Activated naive CD8-positive, alpha-beta T cell treated with anti-CD3 and anti-CD28 coated beads, Interleukin-2, amount 10 ng/mL, durations not matched to agents 7 days and 5 days (primary cell): ENCODE measurements at regions not wholly inside any gene's neighbourhood (a gene's known extent, or its start where the extent isn't known, plus 50 kb on each side); places are given as distances from the start of the nearest gene placed in this dataset.

Source experiments
- ATAC-seq: fragments of 150-1000 bp; cut with Tn5 transposase; one replicate; pipeline ENCODE4 v1.10.0; 2021; ENCODE audit warnings: low read depth, moderate library complexity
- POLR2A ChIA-PET: fragments of 350-600 bp; sonication (Branson Sonifier 250); formaldehyde crosslinking; loops from one replicate; lab custom pipeline; 2021; ENCODE audit warnings: antibody characterized with exemption; lab: Charles Lee
- DNase-seq: peaks from one replicate; pipeline ENCODE4 v3.0.0; 2021
- H3K27ac Mint-ChIP-seq: one replicate; pipeline ENCODE4 v1.8.0; 2022; ENCODE audit warnings: mild to moderate bottlenecking, mixed read lengths
- H3K27me3 Mint-ChIP-seq: one replicate; pipeline ENCODE4 v1.8.0; 2022; ENCODE audit warnings: mild to moderate bottlenecking, moderate library complexity, mixed read lengths
- H3K36me3 Mint-ChIP-seq: one replicate; pipeline ENCODE4 v1.8.0; 2021; ENCODE audit warnings: mild to moderate bottlenecking, mixed read lengths
- H3K4me1 Mint-ChIP-seq: one replicate; pipeline ENCODE4 v1.8.0; 2021; ENCODE audit warnings: mixed read lengths
- H3K4me3 Mint-ChIP-seq: one replicate; pipeline ENCODE4 v1.8.0; 2022; ENCODE audit warnings: mild to moderate bottlenecking, moderate library complexity, mixed read lengths
- H3K9me3 Mint-ChIP-seq: one replicate; pipeline ENCODE4 v1.8.0; 2021; ENCODE audit warnings: mixed read lengths

- DNase-seq (no peak), ATAC-seq (no peak)
- H3K36me3 Mint-ChIP-seq: no peaks in the 10 kb centered on the region
- H3K27me3 Mint-ChIP-seq: peaks cover 3% of the 10 kb centered on the region
- H3K27ac Mint-ChIP-seq: no peak overlapping the region
- H3K9me3 Mint-ChIP-seq: no peaks in the 10 kb centered on the region
- no peak overlapping the region for H3K4me3 Mint-ChIP-seq
- no peaks in the 10 kb centered on the region for H3K4me1 Mint-ChIP-seq
- POLR2A ChIA-PET: no interaction called here
Measured at GRCh38 chr10:44056967-44057805, 327.7 kb downstream of the CXCL12 start.

- peaks cover 3% of the 10 kb centered on the region for H3K27me3 Mint-ChIP-seq
- ATAC-seq (no peak), DNase-seq (no peak)
- H3K4me3 Mint-ChIP-seq: no peak overlapping the region
- H3K9me3 Mint-ChIP-seq: no peaks in the 10 kb centered on the region
- H3K27ac Mint-ChIP-seq: no peak overlapping the region
- no peaks in the 10 kb centered on the region for H3K4me1 Mint-ChIP-seq
- no peaks in the 10 kb centered on the region for H3K36me3 Mint-ChIP-seq
- POLR2A ChIA-PET: no interaction called here
Measured at GRCh38 chr10:44056206-44056605, 328.7 kb downstream of the CXCL12 start.

- peaks cover 1% of the 10 kb centered on the region for H3K27me3 Mint-ChIP-seq
- H3K4me3 Mint-ChIP-seq: no peak overlapping the region
- no peak overlapping the region for H3K27ac Mint-ChIP-seq
- DNase-seq: no peak
- no peaks in the 10 kb centered on the region for H3K9me3 Mint-ChIP-seq
- H3K36me3 Mint-ChIP-seq: no peaks in the 10 kb centered on the region
- POLR2A ChIA-PET: no interaction called here
- H3K4me1 Mint-ChIP-seq: no peaks in the 10 kb centered on the region
- ATAC-seq: no peak
Measured at GRCh38 chr10:44054046-44054445, 330.9 kb downstream of the CXCL12 start.

GRCh38 chr10:44053391-44053790 is 331.5 kb downstream of the CXCL12 start:
- H3K27ac Mint-ChIP-seq: no peak overlapping the region
- no peaks in the 10 kb centered on the region for H3K4me1 Mint-ChIP-seq
- no peaks in the 10 kb centered on the region for H3K9me3 Mint-ChIP-seq
- ATAC-seq (no peak), DNase-seq (no peak)
- H3K36me3 Mint-ChIP-seq: no peaks in the 10 kb centered on the region
- POLR2A ChIA-PET: no interaction called here
- peaks cover 2% of the 10 kb centered on the region for H3K27me3 Mint-ChIP-seq
- no peak overlapping the region for H3K4me3 Mint-ChIP-seq

- POLR2A ChIA-PET: no interaction called here
- Mint-ChIP-seq H3K9me3 (no peaks in the 10 kb centered on the region), H3K27me3 (peaks cover 13% of the 10 kb centered on the region), H3K36me3 (no peaks in the 10 kb centered on the region), H3K4me1 (no peaks in the 10 kb centered on the region), H3K27ac (no peak overlapping the region), H3K4me3 (no peak overlapping the region)
- no peak for DNase-seq
- ATAC-seq: no peak
Measured at GRCh38 chr10:44051584-44052385, 333.1 kb downstream of the CXCL12 start.

GRCh38 chr10:44051091-44051490 is 333.8 kb downstream of the CXCL12 start:
- H3K36me3 Mint-ChIP-seq: no peaks in the 10 kb centered on the region

GRCh38 chr10:44049301-44050015 is 335.4 kb downstream of the CXCL12 start:
- Mint-ChIP-seq H3K4me3 (no peak overlapping the region), H3K9me3 (no peaks in the 10 kb centered on the region), H3K27me3 (peaks cover 21% of the 10 kb centered on the region), H3K27ac (no peak overlapping the region), H3K4me1 (no peaks in the 10 kb centered on the region), H3K36me3 (no peaks in the 10 kb centered on the region)
- no peak for ATAC-seq
- POLR2A ChIA-PET: no interaction called here
- no peak for DNase-seq

More at GRCh38 chr10:44051091-44051490, 333.8 kb downstream of the CXCL12 start:
- POLR2A ChIA-PET: no interaction called here
- Mint-ChIP-seq H3K4me1 (no peaks in the 10 kb centered on the region), H3K27ac (no peak overlapping the region), H3K9me3 (no peaks in the 10 kb centered on the region), H3K27me3 (peaks cover 19% of the 10 kb centered on the region), H3K4me3 (no peak overlapping the region)
- DNase-seq: no peak
- ATAC-seq: no peak

GRCh38 chr10:44047361-44047760 is 337.5 kb downstream of the CXCL12 start:
- ATAC-seq: no peak
- Mint-ChIP-seq H3K36me3 (no peaks in the 10 kb centered on the region), H3K4me1 (no peaks in the 10 kb centered on the region), H3K27me3 (peaks cover 21% of the 10 kb centered on the region), H3K4me3 (no peak overlapping the region), H3K27ac (no peak overlapping the region), H3K9me3 (no peaks in the 10 kb centered on the region)
- POLR2A ChIA-PET: no interaction called here
- DNase-seq: no peak

- Mint-ChIP-seq H3K4me1 (no peaks in the 10 kb centered on the region), H3K27me3 (peaks cover 21% of the 10 kb centered on the region), H3K27ac (no peak overlapping the region), H3K36me3 (no peaks in the 10 kb centered on the region), H3K9me3 (no peaks in the 10 kb centered on the region), H3K4me3 (no peak overlapping the region)
- no peak for DNase-seq
- POLR2A ChIA-PET: no interaction called here
- no peak for ATAC-seq
Measured at GRCh38 chr10:44046605-44047004, 338.3 kb downstream of the CXCL12 start.

- no peak for DNase-seq
- peaks cover 25% of the 10 kb centered on the region for H3K27me3 Mint-ChIP-seq
- no peaks in the 10 kb centered on the region for H3K4me1 Mint-ChIP-seq
- H3K9me3 Mint-ChIP-seq: no peaks in the 10 kb centered on the region
- H3K4me3 Mint-ChIP-seq: no peak overlapping the region
- H3K36me3 Mint-ChIP-seq: no peaks in the 10 kb centered on the region
- H3K27ac Mint-ChIP-seq: no peak overlapping the region
- ATAC-seq: no peak
- POLR2A ChIA-PET: no interaction called here
Measured at GRCh38 chr10:44045020-44045419, 339.9 kb downstream of the CXCL12 start.

- ATAC-seq (no peak), DNase-seq (no peak)
- no peaks in the 10 kb centered on the region for H3K4me1 Mint-ChIP-seq
- no peak overlapping the region for H3K4me3 Mint-ChIP-seq
- POLR2A ChIA-PET: no interaction called here
- H3K27me3 Mint-ChIP-seq: peaks cover 25% of the 10 kb centered on the region
- H3K36me3 Mint-ChIP-seq: no peaks in the 10 kb centered on the region
- no peak overlapping the region for H3K27ac Mint-ChIP-seq
- H3K9me3 Mint-ChIP-seq: no peaks in the 10 kb centered on the region
Measured at GRCh38 chr10:44044549-44044948, 340.3 kb downstream of the CXCL12 start.

- H3K36me3 Mint-ChIP-seq: no peaks in the 10 kb centered on the region
- ATAC-seq (no peak), DNase-seq (no peak)
- POLR2A ChIA-PET: no interaction called here
- peaks cover 23% of the 10 kb centered on the region for H3K27me3 Mint-ChIP-seq
- no peak overlapping the region for H3K4me3 Mint-ChIP-seq
- no peak overlapping the region for H3K27ac Mint-ChIP-seq
- H3K4me1 Mint-ChIP-seq: no peaks in the 10 kb centered on the region
- no peaks in the 10 kb centered on the region for H3K9me3 Mint-ChIP-seq
Measured at GRCh38 chr10:44043646-44044375, 341.1 kb downstream of the CXCL12 start.
